H9 (cell line): ENCODE measurements at regions not wholly inside any gene's neighbourhood (a gene's known extent, or its start where the extent isn't known, plus 50 kb on each side); places are given as distances from the start of the nearest gene placed in this dataset.

Experiments
- DNase-seq: peaks from one replicate; pipeline ENCODE4 v3.0.0-alpha.2; 2017
- H2AFZ ChIP-seq: one replicate; pipeline ENCODE4 v1.6.1; 2013; ENCODE audit warnings: mild to moderate bottlenecking, low read length, control low read depth, moderate library complexity
- H2AK5ac ChIP-seq: 2 replicates; pipeline ENCODE4 v1.6.1; 2013; ENCODE audit warnings: low read length, control low read depth, mixed read lengths; ENCODE audit not compliant: insufficient read length
- H2BK120ac ChIP-seq: one replicate; pipeline ENCODE4 v1.6.1; 2013; ENCODE audit warnings: low read depth, mild to moderate bottlenecking, low read length, control low read depth, inconsistent platforms; ENCODE audit not compliant: poor library complexity, severe bottlenecking
- H2BK12ac ChIP-seq: 2 replicates; pipeline ENCODE4 v1.6.1; 2013; ENCODE audit warnings: low read length, control low read depth, mixed read lengths, low read depth; ENCODE audit not compliant: insufficient read length
- H2BK15ac ChIP-seq: 2 replicates; pipeline ENCODE4 v1.6.1; 2013; ENCODE audit warnings: low read depth, low read length, control low read depth
- H2BK20ac ChIP-seq: one replicate; pipeline ENCODE4 v1.6.1; 2013; ENCODE audit warnings: low read depth, mild to moderate bottlenecking, low read length, control low read depth, inconsistent platforms; ENCODE audit not compliant: poor library complexity, severe bottlenecking
- H2BK5ac ChIP-seq: 2 replicates; pipeline ENCODE4 v1.6.1; 2013; ENCODE audit warnings: low read length, control low read depth, mixed read lengths; ENCODE audit not compliant: insufficient read length
- H3K14ac ChIP-seq: 2 replicates; pipeline ENCODE4 v1.6.1; 2013; ENCODE audit warnings: low read length, control low read depth; ENCODE audit not compliant: insufficient read depth
- H3K18ac ChIP-seq: 2 replicates; pipeline ENCODE4 v1.6.1; 2013; ENCODE audit warnings: low read depth, mild to moderate bottlenecking, mixed read lengths, low read length, control low read depth; ENCODE audit not compliant: insufficient read length
- H3K23ac ChIP-seq: 2 replicates; pipeline ENCODE4 v1.6.1; 2013; ENCODE audit warnings: low read length, control low read depth, mixed read lengths, low read depth; ENCODE audit not compliant: insufficient read length
- H3K23me2 ChIP-seq: 2 replicates; pipeline ENCODE4 v1.6.1; 2013; ENCODE audit warnings: low read depth, mild to moderate bottlenecking, mixed read lengths, low read length, control low read depth; ENCODE audit not compliant: insufficient read length, poor library complexity, severe bottlenecking
- H3K27ac ChIP-seq: 2 replicates; pipeline ENCODE4 v1.5.1; 2013; ENCODE audit warnings: low read length, control low read depth, mixed read lengths, low read depth; ENCODE audit not compliant: insufficient read length
- H3K27me3 ChIP-seq: 2 replicates; pipeline ENCODE4 v1.6.1; 2013; ENCODE audit warnings: low read length, control low read depth, inconsistent platforms; ENCODE audit not compliant: insufficient read depth
- H3K4ac ChIP-seq: 2 replicates; pipeline ENCODE4 v1.6.1; 2013; ENCODE audit warnings: low read depth, mild to moderate bottlenecking, control low read depth, inconsistent platforms, low read length, moderate library complexity
- H3K4me1 ChIP-seq: 2 replicates; pipeline ENCODE4 v1.6.1; 2013; ENCODE audit warnings: low read length, control low read depth, inconsistent platforms; ENCODE audit not compliant: insufficient read depth
- H3K4me2 ChIP-seq: 2 replicates; pipeline ENCODE4 v1.6.1; 2013; ENCODE audit warnings: low read length, control low read depth, mixed read lengths; ENCODE audit not compliant: insufficient read length, insufficient read depth
- H3K56ac ChIP-seq: 2 replicates; pipeline ENCODE4 v1.6.1; 2013; ENCODE audit warnings: low read depth, mild to moderate bottlenecking, mixed read lengths, low read length, control low read depth; ENCODE audit not compliant: insufficient read length
- H3K79me1 ChIP-seq: 2 replicates; pipeline ENCODE4 v1.6.1; 2013; ENCODE audit warnings: low read depth, mild to moderate bottlenecking, moderate library complexity, low read length, control low read depth, inconsistent platforms; ENCODE audit not compliant: insufficient read depth, poor library complexity, severe bottlenecking
- H3K79me2 ChIP-seq: 2 replicates; pipeline ENCODE4 v1.6.1; 2013; ENCODE audit warnings: low read length, control low read depth, inconsistent platforms; ENCODE audit not compliant: insufficient read depth
- H3K9ac ChIP-seq: 2 replicates; pipeline ENCODE4 v1.6.1; 2013; ENCODE audit warnings: low read length, control low read depth, mixed read lengths; ENCODE audit not compliant: insufficient read length; ENCODE audit errors: extremely low read depth
- H3K9me3 ChIP-seq: one replicate; pipeline ENCODE4 v1.6.1; 2013; ENCODE audit warnings: low read depth, low read length, inconsistent platforms; ENCODE audit not compliant: control insufficient read depth
- H3T11ph ChIP-seq: one replicate; pipeline ENCODE4 v1.6.1; 2013; ENCODE audit warnings: mild to moderate bottlenecking, low read length, control low read depth, inconsistent platforms
- H4K20me1 ChIP-seq: one replicate; pipeline ENCODE4 v1.6.1; 2013; ENCODE audit not compliant: control insufficient read depth, insufficient read length, insufficient read depth
- H4K5ac ChIP-seq: 2 replicates; pipeline ENCODE4 v1.6.1; 2013; ENCODE audit warnings: low read depth, mild to moderate bottlenecking, mixed read lengths, low read length, control low read depth; ENCODE audit not compliant: insufficient read length
- H4K8ac ChIP-seq: replicated peaks from 2 replicates; pipeline ENCODE4 v1.6.1; 2013; ENCODE audit warnings: low read length, control low read depth, mixed read lengths, low read depth; ENCODE audit not compliant: insufficient read length
- H4K91ac ChIP-seq: 2 replicates; pipeline ENCODE4 v1.6.1; 2013; ENCODE audit warnings: low read depth, mild to moderate bottlenecking, moderate library complexity, mixed read lengths, low read length, control low read depth; ENCODE audit not compliant: insufficient read length
- H3K27ac Mint-ChIP-seq, 3 experiments: 2 replicates in 2 of 3; 3 replicates in 1 of 3; pipeline ENCODE4 v1.8.0; 2020 to 2021; ENCODE audit warnings: mixed read lengths in 3 of 3, mild to moderate bottlenecking in 1 of 3, moderate library complexity in 1 of 3
- H3K27me3 Mint-ChIP-seq: 2 replicates; pipeline ENCODE4 v1.8.0; 2021; ENCODE audit warnings: low read depth, mild to moderate bottlenecking, moderate library complexity, mixed read lengths
- H3K36me3 Mint-ChIP-seq, 3 experiments: 2 replicates in 2 of 3; 3 replicates in 1 of 3; pipeline ENCODE4 v1.8.0; 2020 to 2021; ENCODE audit warnings: low read depth in 3 of 3, mixed read lengths in 3 of 3; ENCODE audit not compliant: insufficient read depth in 1 of 3
- H3K4me1 Mint-ChIP-seq, 2 experiments: 2 replicates each; pipeline ENCODE4 v1.8.0; 2020; ENCODE audit warnings: mixed read lengths in 2 of 2
- H3K4me3 Mint-ChIP-seq, 2 experiments: 2 replicates in 1 of 2; 3 replicates in 1 of 2; pipeline ENCODE4 v1.8.0; 2020 to 2021; ENCODE audit warnings: mild to moderate bottlenecking in 2 of 2, mixed read lengths in 2 of 2, moderate library complexity in 1 of 2
- H3K9me3 Mint-ChIP-seq, 2 experiments: 2 replicates in 1 of 2; 3 replicates in 1 of 2; pipeline ENCODE4 v1.8.0; 2020; ENCODE audit warnings: mild to moderate bottlenecking in 2 of 2, mixed read lengths in 2 of 2, moderate library complexity in 1 of 2
- CTCF ChIP-seq: fragments of 200-600 bp; sonication (generic); conservative IDR thresholded peaks from 3 replicates; pipeline ENCODE4 v1.8.0; 2021; ENCODE audit warnings: antibody characterized with exemption, mild to moderate bottlenecking
- WGBS: extraction: QIAGEN DNeasy Blood & Tissue Kit; methylation state at CpG from one replicate; pipeline ENCODE4 v1.1.7; 2013; ENCODE audit warnings: missing lambda C conversion rate, low lambda C conversion rate, mixed read lengths; ENCODE audit not compliant: insufficient read length; ENCODE audit errors: extremely low coverage; 5-methylcytosine and 5-hydroxymethylcytosine counted together

GRCh38 chr10:105647354-105647753, 1006.3 kb downstream of the SORCS3 start:
- WGBS: no CpG with 5 or more reads among the region's 1 CpG
- Histone ChIP-seq H4K8ac (no peak overlapping the region), H2AK5ac (no peak overlapping the region), H4K5ac (no peak overlapping the region), H3K27ac (no peak overlapping the region), H3K79me2 (no peaks in the 10 kb centered on the region), H2AFZ (no peak overlapping the region), H3T11ph (no peak overlapping the region), H3K4me1 (peaks cover 3% of the 10 kb centered on the region; the same call in 1 of the 2 replicates), H3K4ac (no peak overlapping the region), H2BK20ac (no peak overlapping the region), H2BK15ac (no peak overlapping the region), H3K23me2 (no peaks in the 10 kb centered on the region), H3K14ac (no peak overlapping the region), H3K56ac (no peak overlapping the region), H2BK120ac (no peak overlapping the region), H3K23ac (no peak overlapping the region), H2BK5ac (no peak overlapping the region), H3K27me3 (no peaks in the 10 kb centered on the region), H3K18ac (no peak overlapping the region), H4K20me1 (no peaks in the 10 kb centered on the region), H3K4me2 (no peak overlapping the region), H3K79me1 (no peaks in the 10 kb centered on the region), H3K9me3 (no peaks in the 10 kb centered on the region), H4K91ac (no peak overlapping the region), H2BK12ac (no peak overlapping the region), H3K9ac (no peak overlapping the region)
- TF ChIP-seq CTCF: no peak
- DNase-seq: no peak
- H3K27ac Mint-ChIP-seq: no peak overlapping the region
- H3K4me1 Mint-ChIP-seq: peaks cover 22 to 27% of the 10 kb centered on the region in 2 experiments
- H3K27me3 Mint-ChIP-seq: no peaks in the 10 kb centered on the region
- H3K9me3 Mint-ChIP-seq: no peaks in the 10 kb centered on the region
- H3K4me3 Mint-ChIP-seq: no peak overlapping the region
- no peaks in the 10 kb centered on the region for H3K36me3 Mint-ChIP-seq
